GM19023 (cell line): ENCODE measurements at regions not wholly inside any gene's neighbourhood (a gene's known extent, or its start where the extent isn't known, plus 50 kb on each side); places are given as distances from the start of the nearest gene placed in this dataset.
"Not testable (repeated sequence)": the region's sequence is repeated elsewhere in the genome, so short reads cannot be mapped to it uniquely, and the experiment has no call there.

ENCODE experiments used
- ATAC-seq: cut with Tn5 transposase; IDR thresholded peaks from one replicate; pipeline ENCODE4 v1.9.1; 2021; ENCODE audit warnings: mild to moderate bottlenecking, moderate library complexity; ENCODE audit not compliant: unreplicated experiment

DNA sequence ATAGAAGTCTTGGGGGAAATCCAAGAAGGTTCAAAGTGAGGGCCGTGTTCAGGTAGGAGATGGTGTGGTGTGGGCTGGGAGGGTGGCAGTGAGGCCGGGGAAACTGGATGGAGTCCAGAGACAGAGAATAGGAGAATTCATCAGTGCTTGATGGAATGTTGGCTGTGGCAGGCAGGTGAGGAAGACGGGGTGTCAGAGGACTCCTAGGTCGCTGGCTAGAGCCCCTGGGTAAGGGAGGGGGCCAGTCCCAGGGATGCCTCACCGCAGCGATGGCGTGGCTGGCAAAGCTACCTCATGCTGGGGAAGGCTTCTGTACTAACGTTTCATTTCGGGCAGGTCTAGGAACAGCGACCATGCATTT is 373.0 kb downstream of the RPS24 start:
- peak; percentile 14 for ATAC-seq

DNA sequence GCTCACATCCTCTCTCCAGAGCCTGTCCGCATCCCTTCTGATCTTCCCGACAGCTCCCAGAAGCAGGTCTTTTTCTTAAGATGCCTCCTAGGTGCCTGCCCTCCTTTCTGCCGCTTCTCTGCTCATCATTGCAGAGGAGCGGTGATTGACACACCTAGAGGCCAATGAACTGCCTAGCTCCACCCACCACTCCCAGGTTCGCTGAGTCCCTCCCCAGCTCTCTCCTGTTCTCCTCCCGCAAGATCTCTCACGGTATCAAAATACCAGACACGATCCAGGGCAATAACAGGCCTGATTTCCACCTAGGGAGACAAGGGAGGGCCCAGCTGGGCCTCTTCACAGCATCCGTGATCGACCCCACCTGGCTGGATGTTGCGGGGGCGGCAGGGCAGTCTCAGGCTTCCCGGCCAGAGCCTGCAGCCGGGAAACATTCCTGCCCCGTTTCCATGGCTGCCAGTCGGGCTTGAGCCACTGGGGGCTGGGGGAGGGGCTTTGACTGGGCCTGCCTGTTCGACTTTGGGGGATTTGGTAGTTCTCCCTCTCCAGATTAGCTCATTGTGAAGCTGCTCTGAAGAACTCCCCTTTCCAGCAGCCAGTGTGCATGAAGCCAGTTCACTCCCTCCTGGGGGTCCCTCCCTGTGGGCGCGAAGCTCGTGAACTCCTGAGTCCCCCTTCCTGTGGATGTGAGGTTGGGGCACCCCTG is 373.5 kb downstream of the RPS24 start:
- peak; percentile 76 for ATAC-seq

DNA sequence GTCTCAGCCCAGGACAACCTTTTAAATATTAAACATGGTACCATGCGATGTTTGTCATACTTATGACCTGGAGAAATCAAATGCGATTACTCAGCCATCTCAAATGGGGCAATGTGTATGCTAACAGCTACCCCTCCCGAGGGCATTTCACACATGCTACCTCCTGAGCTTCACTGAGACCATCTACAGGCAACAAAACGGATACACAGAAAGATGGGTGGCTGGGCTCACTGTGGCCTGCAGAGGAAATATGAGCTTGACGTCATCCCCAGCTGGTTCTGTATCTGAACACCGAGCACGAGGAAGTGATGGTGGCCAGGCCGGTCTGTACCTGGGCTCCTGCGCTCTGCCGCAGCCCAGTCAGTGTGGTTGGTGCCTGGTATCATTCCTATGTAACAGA is 374.3 kb downstream of the RPS24 start:
- no peak for ATAC-seq

DNA sequence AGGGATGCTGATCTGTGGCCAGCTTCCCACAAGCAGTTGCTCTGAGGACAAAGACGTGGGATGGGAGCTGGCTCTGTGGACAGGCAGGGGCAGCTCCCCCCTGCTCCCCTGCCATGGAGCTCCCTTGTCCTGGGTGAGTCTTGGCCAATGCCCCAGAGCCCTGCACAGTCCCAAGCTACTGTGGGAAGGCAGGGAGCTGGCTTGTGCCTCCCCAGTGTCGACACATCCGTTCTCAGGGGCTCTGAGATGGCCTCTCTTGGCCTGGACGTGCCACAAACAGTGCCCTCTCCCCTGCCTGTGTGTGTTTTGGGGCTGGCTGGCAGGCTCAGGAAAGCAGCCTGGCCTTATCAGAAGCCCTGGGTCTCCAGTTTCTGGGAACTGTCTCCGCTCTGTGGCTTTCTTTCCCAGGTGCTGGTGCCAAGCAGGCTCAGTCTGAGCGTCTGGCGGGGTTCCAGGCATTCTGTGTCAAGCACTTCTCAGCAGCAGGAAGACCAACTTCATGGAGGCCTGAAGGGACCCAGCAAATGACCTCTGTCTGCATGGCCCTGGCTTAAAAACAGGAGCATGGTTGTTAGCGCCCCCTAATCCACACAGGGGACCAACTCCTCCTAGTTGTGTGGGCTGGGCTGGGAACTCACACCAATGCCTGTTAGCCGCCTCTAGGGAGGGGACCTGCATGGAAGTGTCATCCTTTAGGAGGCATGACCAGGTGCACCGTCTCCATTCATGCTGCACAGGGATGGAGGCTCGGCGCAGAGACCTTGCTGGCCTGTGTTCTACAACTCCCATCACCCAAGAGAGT is 375.2 kb downstream of the RPS24 start:
- ATAC-seq = no peak

DNA sequence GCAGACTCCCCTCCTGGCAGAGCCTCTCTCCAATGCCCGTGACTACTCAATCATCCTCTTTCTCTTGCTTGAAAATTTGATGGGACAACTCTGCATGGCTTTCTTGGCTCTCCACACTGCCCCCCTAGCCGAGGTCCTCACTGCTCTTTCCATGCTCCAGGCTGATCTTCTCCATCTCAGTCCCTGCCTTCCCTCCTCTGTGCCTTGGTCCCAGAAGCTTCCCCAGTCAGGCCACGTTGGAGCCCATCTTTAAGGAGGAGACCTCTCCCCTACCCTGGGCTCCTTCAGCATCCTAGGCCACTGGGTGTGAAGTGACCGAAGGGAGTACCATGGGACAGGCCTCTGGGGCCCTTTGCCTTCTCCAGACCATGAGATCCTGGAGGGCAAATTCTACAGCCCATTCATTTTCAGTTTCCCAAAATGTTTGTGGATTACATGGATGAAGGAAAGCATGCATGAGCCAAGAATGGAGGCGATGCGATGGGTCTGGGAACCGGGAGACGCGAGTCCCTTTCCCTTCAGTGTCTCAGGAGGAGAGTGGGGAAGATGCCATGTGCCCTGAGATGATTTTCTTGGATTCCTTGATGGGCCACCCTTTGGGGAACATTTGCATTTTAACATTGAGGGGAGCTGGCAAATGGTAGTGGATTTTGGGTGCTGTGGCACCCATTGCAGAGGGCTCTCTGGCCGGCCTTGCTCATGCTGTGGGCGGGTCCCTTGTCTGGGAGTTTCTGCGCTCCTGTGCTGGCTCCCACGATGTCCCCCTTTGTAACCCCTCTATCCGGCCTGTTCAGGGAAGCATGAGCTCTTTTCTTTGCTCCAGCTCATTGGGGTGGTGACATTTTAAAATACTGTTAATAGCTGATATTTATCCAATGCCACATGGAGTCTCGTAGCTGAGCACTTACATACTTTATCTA is 376.6 kb downstream of the RPS24 start:
- no peak for ATAC-seq

DNA sequence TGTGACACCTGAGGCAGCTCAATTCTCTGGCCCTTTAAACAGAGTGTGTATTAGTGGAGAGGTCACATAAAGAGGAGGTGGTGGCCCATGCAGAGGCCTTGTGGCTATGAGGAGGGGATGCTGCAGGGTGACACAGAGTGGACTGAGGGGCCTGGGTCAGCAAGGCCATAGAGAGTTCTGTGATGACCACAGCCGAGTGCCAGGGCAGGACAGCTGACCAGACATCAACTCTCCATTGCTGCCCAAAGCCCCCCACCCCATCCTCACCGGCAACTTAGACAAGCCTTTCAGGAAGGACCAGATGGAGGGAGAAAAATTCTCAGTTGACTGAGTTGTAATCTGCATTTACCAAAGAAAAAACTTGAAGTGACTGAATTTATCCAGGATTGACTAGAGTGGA is 378.1 kb downstream of the RPS24 start:
- ATAC-seq = no peak

DNA sequence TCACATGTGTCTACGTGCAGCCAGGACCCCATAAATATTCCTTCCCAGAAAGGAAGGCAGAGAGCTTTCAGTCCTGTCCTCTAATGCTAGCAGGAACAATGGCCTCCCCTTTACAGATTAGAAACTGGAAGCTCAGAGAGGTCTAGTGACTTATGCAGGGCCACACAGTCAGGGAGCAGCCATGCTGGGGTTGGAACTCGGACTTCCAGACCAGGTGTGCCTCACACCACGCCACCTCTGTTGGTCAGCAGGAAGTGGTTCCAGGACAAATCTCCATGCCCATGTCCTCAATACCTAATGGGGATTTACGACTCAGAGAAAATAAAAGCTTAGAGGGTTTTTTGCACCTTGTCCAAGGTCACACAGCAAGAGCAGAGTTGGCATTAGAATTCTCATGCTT is 378.9 kb downstream of the RPS24 start:
- no peak for ATAC-seq

DNA sequence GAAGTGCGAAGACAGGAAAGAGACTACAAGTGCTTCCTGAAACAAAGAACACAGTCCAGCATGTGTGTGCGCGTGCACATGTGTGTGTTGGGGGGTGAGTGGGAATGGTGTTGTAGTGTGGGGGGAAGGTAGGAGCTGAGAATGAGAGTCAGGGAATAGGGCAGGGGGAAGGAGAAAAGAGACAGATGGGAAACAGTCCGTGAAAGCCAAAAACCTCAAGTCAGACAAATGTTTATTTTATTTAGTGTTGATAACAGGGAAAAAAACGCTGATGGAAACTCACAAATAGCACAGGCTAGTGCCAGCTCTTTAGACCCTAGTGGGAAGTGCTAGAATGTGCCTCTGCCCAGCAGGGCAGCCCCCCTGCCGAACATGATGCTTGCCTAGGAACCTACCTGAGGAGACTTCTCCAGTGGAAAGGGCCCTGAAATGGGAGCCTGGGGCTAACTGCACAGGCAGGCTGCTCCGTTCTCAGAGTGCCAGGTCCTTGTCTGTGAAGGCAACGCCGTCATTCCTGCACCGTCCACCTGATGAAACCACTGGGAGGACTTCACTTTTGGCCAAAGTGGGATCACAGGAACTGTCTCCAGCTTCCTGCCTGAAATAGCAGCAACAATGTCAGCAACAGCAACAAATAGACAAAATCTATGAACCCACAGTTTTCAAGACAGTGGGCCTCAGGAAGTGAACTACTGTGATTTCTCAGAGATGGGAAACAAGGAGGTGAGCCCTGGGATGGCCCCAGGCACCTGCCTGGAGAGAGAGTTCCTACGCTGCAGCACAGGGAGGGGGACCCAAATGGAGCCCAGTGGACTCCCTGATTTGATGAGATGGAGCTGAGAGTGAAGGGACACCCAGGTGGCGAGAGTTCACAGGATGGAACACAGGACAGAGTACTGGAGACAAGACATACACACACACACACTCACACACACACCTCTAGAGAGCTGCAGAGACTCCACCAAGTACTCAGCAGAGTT is 379.7 kb downstream of the RPS24 start:
- no peak for ATAC-seq

DNA sequence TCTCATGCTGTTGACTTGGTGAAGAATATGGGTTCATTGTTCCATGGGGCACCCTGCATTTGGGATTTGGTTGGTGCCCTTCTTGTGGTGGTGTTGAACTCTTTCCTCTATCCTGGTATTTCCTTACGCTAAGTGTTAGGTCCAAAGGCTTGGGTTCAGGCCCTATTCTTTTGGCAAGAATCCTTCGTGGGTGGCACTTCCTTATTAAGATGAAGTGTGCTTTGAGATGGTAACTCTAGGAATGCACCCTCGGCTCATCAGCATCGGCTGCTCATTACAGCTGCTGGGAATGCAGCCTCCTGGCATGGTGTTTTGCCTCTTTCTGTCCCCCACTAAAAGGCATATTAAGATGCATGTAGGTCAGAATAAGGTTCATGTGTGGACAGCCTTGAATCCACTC is 380.7 kb downstream of the RPS24 start:
- ATAC-seq = no peak

DNA sequence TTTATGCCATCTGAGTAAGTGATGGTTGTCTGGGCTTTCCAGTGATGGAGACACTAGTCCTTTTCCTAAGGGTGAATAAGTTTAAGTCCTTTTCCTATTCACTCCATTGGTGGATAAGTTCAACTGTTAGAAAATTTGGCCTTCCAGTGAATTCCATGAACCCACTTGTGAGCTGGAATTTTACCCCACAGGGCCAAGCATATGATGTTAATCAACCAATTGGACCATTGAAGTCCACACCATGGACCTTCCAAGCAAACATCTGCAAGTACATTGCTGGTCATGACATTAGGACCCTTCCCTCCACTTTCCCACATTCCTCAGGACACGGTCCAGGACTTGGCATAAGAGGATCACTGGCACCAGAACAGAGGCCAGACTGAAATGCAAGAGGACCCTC is 381.4 kb downstream of the RPS24 start:
- no peak for ATAC-seq

DNA sequence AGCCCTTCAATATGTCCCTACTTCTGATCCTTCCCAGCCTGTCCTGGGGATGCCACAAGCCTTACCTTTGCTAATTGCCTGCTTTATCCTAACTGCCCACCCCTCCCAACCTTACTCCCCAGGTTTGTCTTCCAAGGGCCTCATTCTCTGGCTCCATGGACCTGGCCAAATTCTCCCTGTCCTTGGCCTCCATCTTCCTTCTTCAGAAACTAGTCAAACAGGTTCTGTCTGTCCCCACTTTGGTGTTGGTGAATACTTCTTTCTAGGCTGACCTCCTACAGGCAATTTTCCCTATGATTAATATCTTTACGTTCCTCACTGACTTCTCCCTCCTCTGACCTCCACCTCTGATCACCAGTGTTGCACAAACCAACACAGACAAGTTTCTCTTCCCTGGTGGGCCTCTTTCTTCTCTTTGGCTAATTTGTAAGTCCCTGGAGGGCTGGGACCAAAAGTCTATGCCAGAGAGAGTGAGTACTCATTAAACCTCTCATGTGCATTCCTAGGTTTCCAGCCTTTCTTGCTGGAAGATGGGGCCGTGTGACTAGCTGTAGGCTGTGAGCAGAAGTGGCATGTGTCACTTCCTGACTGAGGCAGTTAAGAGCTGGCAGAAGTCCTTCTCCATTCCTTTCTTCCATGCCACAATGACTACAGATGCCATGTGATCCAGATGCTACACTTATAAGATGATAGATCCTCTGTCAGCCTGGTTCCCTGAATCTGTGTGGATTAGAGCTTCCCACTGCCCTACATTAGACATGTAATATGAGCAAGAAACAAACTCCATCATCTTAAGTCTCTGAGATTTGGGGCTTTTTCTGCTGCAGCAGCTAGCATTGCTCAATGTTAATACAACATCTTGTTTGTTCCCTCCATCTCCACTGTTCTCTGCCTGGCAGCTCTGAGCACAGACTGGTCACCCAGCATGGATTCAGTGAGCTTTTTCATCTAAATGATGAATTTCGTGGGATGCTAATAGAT is 382.7 kb downstream of the RPS24 start:
- ATAC-seq = no peak

DNA sequence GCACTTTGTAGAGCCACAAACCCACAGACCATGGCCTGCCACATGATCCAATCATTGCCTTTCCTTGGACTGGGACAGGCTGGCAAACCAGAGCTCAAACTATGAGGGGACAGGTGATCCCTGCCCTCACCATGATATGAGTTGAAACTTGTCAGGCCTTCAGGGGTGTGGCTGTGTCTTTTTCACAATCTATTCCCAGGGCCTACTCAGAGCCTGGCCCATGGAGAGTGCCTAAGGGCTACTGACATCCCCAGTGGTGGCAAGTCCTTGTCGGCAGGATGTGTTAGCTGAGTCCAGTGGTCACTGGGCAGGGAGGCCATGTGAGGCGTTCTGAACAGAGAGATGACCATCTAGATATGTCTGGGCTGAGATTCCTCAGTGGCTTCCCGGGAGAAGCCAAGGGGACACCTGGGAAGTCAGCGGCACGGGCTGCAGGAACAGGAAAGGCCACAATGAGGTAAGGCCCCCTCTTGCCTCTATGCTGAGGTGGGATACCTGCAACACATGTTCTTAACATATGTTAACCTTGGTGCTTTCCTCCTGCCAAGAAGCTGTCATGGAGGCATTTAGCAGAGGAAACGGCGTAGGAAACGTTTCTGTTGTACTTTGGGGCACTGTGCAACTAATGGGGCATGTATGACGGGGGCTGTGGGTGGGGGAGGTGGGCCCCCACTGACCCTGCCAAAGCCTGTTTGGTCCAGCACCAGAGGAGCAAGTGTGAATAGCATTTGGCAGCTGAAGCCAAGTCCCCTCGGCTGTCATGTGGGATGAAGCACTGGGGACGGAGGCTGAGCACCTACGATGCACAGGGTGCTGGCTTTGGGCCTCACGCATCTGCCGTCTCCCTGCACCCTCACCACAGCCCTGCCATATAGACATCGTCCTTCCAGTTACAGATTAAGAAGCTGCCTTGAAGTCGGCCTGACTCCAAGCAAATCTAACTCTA is 384.0 kb downstream of the RPS24 start:
- no peak for ATAC-seq

DNA sequence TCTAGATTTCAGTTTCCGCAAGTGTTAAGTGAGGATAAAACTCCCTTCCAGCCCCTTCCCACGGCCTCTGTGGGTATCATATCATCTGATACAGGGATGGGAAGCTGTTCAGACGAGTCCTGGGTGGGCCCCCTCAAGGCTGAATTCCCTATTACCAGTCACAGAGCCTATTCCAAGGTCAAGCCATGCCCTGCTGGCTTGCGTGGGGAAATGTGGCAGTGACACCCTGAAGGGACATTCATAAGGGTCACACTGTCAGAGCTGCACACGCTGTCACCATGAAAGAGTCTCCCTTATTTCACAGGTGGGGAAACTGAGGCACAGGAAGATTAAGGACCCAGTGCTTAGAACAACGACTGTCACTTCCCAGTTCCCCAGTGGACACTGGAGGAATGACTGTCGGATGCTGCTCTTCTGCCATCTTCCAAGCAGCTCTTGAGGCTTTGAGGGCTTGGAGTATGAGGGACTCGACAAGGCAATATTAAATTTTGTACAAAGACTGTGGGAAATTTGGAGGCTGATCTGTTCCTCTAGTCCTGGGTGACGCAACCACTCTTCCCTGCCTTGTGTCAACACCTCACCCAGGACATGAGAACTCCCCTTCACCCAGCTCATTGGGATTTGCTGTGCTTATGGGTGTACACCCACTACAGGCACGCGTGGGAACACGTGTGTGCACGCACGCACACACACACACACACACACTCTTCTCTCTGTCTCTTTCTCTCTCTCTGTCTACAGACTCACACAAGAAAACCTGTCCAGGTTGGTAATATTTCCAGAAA is 386.0 kb downstream of the RPS24 start:
- no peak for ATAC-seq

DNA sequence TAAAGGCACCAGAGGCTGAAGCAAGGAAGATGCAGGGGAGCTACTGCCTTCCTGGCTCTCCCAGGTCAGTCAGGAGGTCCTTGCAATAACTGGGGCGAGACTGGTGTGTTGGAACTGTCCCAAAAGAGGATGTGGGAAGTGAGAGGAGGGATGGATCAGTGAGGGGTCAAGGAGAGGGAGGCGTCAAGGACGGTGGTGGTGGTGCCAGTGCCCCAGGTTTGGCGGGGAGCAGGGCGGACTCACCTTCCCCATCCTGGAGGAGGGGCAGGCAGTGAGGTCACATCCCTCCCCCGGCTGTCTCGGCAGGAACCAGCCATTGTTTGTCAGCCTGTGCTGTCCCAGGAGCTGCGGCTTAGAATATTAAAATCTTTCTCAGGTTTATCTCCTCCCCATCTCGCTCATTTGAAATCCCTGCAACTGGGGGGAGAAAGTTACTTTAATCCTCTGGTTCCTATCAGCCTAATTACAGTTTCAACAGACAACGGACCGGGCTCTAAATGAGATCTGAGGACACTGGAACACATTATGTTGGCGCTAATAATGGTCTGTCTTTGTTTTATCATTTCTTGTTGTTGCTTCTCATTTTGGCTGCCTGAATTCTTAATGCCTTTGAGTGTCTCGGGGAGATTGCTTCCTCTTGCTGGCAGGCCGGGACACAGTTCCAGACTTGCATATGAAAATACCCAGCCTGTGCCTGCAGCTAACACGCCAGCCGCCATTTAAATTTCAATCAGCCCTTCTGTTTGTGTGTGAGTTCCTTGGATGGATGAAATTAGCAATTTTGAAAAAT is 387.5 kb downstream of the RPS24 start:
- ATAC-seq = no peak

DNA sequence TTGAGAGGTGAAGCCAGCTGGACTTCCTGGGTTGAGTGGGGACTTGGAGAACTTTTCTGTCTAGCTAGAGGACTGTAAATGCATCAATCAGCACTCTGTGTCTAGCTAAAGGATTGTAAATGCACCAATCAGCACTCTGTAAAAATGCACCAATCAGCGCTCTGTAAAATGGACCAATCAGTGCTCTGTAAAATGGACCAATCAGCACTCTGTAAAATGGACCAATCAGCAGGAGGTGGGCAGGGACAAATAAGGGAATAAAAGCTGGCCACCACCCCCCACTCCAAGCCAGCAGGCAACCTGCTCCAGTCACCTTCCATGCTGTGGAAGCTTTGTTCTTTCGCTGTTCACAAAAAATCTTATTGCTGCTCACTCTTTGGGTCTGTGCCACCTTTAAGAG is 390.4 kb downstream of the RPS24 start:
- not testable (repeated sequence) for ATAC-seq

DNA sequence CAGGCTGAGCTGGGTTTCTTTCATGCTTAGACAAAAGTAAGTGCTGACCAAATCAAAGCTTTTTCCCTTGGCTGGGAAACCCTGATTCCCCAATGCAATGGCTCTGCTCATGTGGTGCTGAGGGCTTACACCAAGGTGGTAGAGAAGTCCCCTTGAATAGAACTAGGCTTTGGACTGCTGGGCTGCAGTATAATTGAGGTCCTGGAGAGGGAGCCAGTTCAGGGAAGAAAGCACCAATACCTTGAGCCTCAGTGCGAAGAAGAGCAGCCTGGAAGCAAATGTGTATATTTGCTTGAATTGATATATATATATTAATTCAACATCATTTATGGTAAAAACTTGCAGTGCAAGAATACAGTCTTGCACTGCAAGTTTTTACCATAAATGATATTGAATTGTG is 391.1 kb downstream of the RPS24 start:
- ATAC-seq = no peak

DNA sequence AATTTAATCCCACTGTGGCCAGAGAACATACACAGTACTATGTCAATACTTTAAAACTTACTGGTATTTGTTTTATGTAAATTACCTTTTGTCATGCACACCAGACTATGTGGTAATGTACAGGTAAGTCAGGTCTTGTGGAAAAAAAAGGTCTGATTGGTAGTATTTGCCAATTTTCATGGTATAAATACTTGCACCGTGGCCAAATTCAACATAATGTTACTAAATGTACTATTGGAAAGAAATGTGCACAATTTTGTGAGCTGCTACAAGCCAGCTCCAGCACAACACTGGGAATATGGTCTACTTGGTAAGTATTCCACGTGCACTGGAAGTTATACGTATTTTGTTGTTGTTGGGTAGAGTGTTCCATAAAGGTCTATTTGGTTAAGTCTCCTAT is 392.5 kb downstream of the RPS24 start:
- ATAC-seq = no peak
